CD4-positive, alpha-beta T cell (primary cell): ENCODE measurements at regions not wholly inside any gene's neighbourhood (a gene's known extent, or its start where the extent isn't known, plus 50 kb on each side); places are given as distances from the start of the nearest gene placed in this dataset.
"Not testable (repeated sequence)": the region's sequence is repeated elsewhere in the genome, so short reads cannot be mapped to it uniquely, and the experiment has no call there.

Source experiments
- ATAC-seq: fragments of 200-7000 bp; cut with Tn5 transposase; one replicate; pipeline ENCODE4 v1.10.0; 2022; ENCODE audit warnings: mild to moderate bottlenecking; ENCODE audit not compliant: poor library complexity
- CTCF ChIA-PET: fragments of 350-600 bp; sonication (Branson Sonifier 250); formaldehyde crosslinking; loops from one replicate; lab custom pipeline; 2021; ENCODE audit warnings: antibody characterized with exemption, inconsistent platforms; lab: Charles Lee
- POLR2A ChIA-PET: fragments of 350-600 bp; sonication (Branson Sonifier 250); formaldehyde crosslinking; loops from one replicate; lab custom pipeline; 2021; ENCODE audit warnings: antibody characterized with exemption, inconsistent platforms; lab: Charles Lee
- DNase-seq, 14 experiments: peaks; one replicate each; pipeline ENCODE4 v3.0.0-alpha.2; 2013 to 2020; ENCODE audit warnings: mixed read lengths in 2 of 14
- H3K27ac ChIP-seq, 2 donors: one replicate each; pipeline versions ENCODE4 v1.5.1 to v1.7.0; 2013; ENCODE audit warnings: low read length in 2 of 2, low read depth in 1 of 2, mild to moderate bottlenecking in 1 of 2
- H3K27me3 ChIP-seq, 2 experiments: 1 replicate in 1 of 2; 2 replicates in 1 of 2; pipeline versions ENCODE4 v1.6.1 to v1.7.0; 2013; ENCODE audit warnings: low read length in 2 of 2, control low read depth in 1 of 2, mild to moderate bottlenecking in 1 of 2, moderate library complexity in 1 of 2; ENCODE audit not compliant: insufficient read depth in 2 of 2, control insufficient read depth in 1 of 2
- H3K36me3 ChIP-seq: one replicate; pipeline ENCODE4 v1.6.1; 2013; ENCODE audit warnings: low read length, control low read depth; ENCODE audit not compliant: insufficient read depth
- H3K4me1 ChIP-seq: one replicate; pipeline ENCODE4 v1.6.1; 2013; ENCODE audit warnings: low read length, control low read depth; ENCODE audit not compliant: insufficient read depth
- H3K4me3 ChIP-seq: one replicate; pipeline ENCODE4 v1.5.1; 2013; ENCODE audit warnings: mild to moderate bottlenecking, low read length, moderate library complexity
- H3K9me3 ChIP-seq, 2 experiments: 1 replicate in 1 of 2; 2 replicates in 1 of 2; pipeline versions ENCODE4 v1.6.1 to v1.7.0; 2013; ENCODE audit warnings: low read length in 2 of 2, mild to moderate bottlenecking in 2 of 2, control low read depth in 1 of 2, moderate library complexity in 1 of 2; ENCODE audit not compliant: control insufficient read depth in 1 of 2, insufficient read depth in 1 of 2
- H3K27ac Mint-ChIP-seq: one replicate; pipeline ENCODE4 v1.8.0; 2020; ENCODE audit warnings: mixed read lengths
- H3K27me3 Mint-ChIP-seq: one replicate; pipeline ENCODE4 v1.8.0; 2021; ENCODE audit warnings: mixed read lengths
- H3K36me3 Mint-ChIP-seq: one replicate; pipeline ENCODE4 v1.8.0; 2021; ENCODE audit warnings: low read depth, mixed read lengths
- H3K4me1 Mint-ChIP-seq: one replicate; pipeline ENCODE4 v1.8.0; 2021; ENCODE audit warnings: low read depth, mixed read lengths
- H3K4me3 Mint-ChIP-seq: one replicate; pipeline ENCODE4 v1.8.0; 2020; ENCODE audit warnings: mild to moderate bottlenecking, mixed read lengths
- H3K9me3 Mint-ChIP-seq: one replicate; pipeline ENCODE4 v1.8.0; 2020; ENCODE audit warnings: mixed read lengths
- CTCF ChIP-seq: fragments of 200-600 bp; IDR thresholded peaks from one replicate; pipeline ENCODE4 v1.8.0; 2022; ENCODE audit warnings: antibody characterized with exemption, mild to moderate bottlenecking
- intact Hi-C, 2 experiments: fragments of 100-400 bp; cut with DNase I in 1 of 2; cut with micrococcal nuclease in 1 of 2; formaldehyde crosslinking; loops; one replicate each; pipeline versions ENCODE4 v1.15.1 to v1.9.0; 2023 to 2025; cut with DNase I, micrococcal nuclease

GRCh38 chr1:143667730-143668129 is 304.1 kb downstream of the FAM72C start:
- peaks cover 14 to 18% of the 10 kb centered on the region in 2 experiments for H3K9me3 ChIP-seq
- no peaks in the 10 kb centered on the region for H3K4me1 Mint-ChIP-seq
- no peaks in the 10 kb centered on the region for H3K36me3 ChIP-seq
- peaks cover 39 to 47% of the 10 kb centered on the region in 2 experiments for H3K27me3 ChIP-seq
- H3K4me1 ChIP-seq: no peaks in the 10 kb centered on the region
- no peak for TF ChIP-seq CTCF
- ATAC-seq (no peak), DNase-seq (no peak)
- H3K27ac Mint-ChIP-seq: no peak overlapping the region
- no peaks in the 10 kb centered on the region for H3K36me3 Mint-ChIP-seq
- H3K27ac ChIP-seq: no peak overlapping the region
- H3K9me3 Mint-ChIP-seq: peaks cover 4% of the 10 kb centered on the region
- H3K27me3 Mint-ChIP-seq: peaks cover 81% of the 10 kb centered on the region
- H3K4me3 Mint-ChIP-seq: no peak overlapping the region
- CTCF ChIA-PET: no interaction called here
- POLR2A ChIA-PET: no interaction called here
- intact Hi-C loops: no loop called here
- no peak overlapping the region for H3K4me3 ChIP-seq

- Mint-ChIP-seq H3K27me3 (peaks cover 79% of the 10 kb centered on the region), H3K9me3 (peaks cover 4% of the 10 kb centered on the region), H3K36me3 (no peaks in the 10 kb centered on the region), H3K4me1 (peaks cover 5% of the 10 kb centered on the region), H3K4me3 (no peak overlapping the region), H3K27ac (no peak overlapping the region)
- Histone ChIP-seq H3K4me3 (no peak overlapping the region), H3K27ac (no peak overlapping the region), H3K36me3 (no peaks in the 10 kb centered on the region), H3K27me3 (peaks cover 45 to 51% of the 10 kb centered on the region in 2 experiments), H3K9me3 (peaks cover 14 to 18% of the 10 kb centered on the region in 2 experiments), H3K4me1 (no peaks in the 10 kb centered on the region)
- DNase-seq (no peak), ATAC-seq (no peak)
- intact Hi-C loops: no loop called here
- no peak for TF ChIP-seq CTCF
- CTCF ChIA-PET: no interaction called here
- POLR2A ChIA-PET: no interaction called here
Measured at GRCh38 chr1:143666851-143667250, 304.9 kb downstream of the FAM72C start.

GRCh38 chr1:143665606-143666005 is 306.2 kb downstream of the FAM72C start:
- Mint-ChIP-seq H3K9me3 (peaks cover 4% of the 10 kb centered on the region), H3K4me1 (peaks cover 12% of the 10 kb centered on the region), H3K4me3 (no peak overlapping the region), H3K36me3 (no peaks in the 10 kb centered on the region), H3K27ac (no peak overlapping the region), H3K27me3 (peaks cover 83% of the 10 kb centered on the region)
- Histone ChIP-seq H3K27me3 (peaks cover 57 to 63% of the 10 kb centered on the region in 2 experiments), H3K4me3 (no peak overlapping the region), H3K36me3 (no peaks in the 10 kb centered on the region), H3K4me1 (peaks cover 8% of the 10 kb centered on the region), H3K9me3 (peaks cover 14 to 28% of the 10 kb centered on the region in 2 experiments), H3K27ac (no peak overlapping the region)
- CTCF ChIA-PET: no interaction called here
- no peak for TF ChIP-seq CTCF
- ATAC-seq (no peak), DNase-seq (no peak)
- POLR2A ChIA-PET: no interaction called here
- intact Hi-C loops: no loop called here

GRCh38 chr1:143663056-143663455 is 308.7 kb downstream of the FAM72C start:
- DNase-seq, POLR2A ChIA-PET, H3K4me1 ChIP-seq, ATAC-seq, H3K27ac ChIP-seq, intact Hi-C loops, H3K27ac Mint-ChIP-seq, H3K4me3 Mint-ChIP-seq, H3K36me3 ChIP-seq, CTCF ChIA-PET, H3K36me3 Mint-ChIP-seq, H3K4me3 ChIP-seq, H3K9me3 Mint-ChIP-seq: not testable (repeated sequence)
- H3K4me1 Mint-ChIP-seq: peaks cover 12% of the 10 kb centered on the region
- peaks cover 4 to 32% of the 10 kb centered on the region in 2 experiments for H3K9me3 ChIP-seq
- peaks cover 89% of the 10 kb centered on the region for H3K27me3 Mint-ChIP-seq
- H3K27me3 ChIP-seq: peaks cover 60 to 73% of the 10 kb centered on the region in 2 experiments
